H1 (cell line): ENCODE measurements at regions not wholly inside any gene's neighbourhood (a gene's known extent, or its start where the extent isn't known, plus 50 kb on each side); places are given as distances from the start of the nearest gene placed in this dataset.

Experiments
- CTCF ChIA-PET: fragments of 300-600 bp; sonication (Branson Sonifier 250); formaldehyde crosslinking; loops from one replicate; lab custom pipeline; 2021; ENCODE audit not compliant: partially characterized antibody; lab: Charles Lee
- POLR2A ChIA-PET: fragments of 300-600 bp; sonication (Branson Sonifier 250); formaldehyde crosslinking; loops from one replicate; lab custom pipeline; 2021; ENCODE audit warnings: inconsistent platforms; ENCODE audit not compliant: partially characterized antibody; lab: Charles Lee
- DNase-seq, 2 experiments: peaks; one replicate each; pipeline versions ENCODE4 v3.0.0 to v3.0.0-alpha.2; 2010 to 2022; ENCODE audit warnings: low spot score in 2 of 2, low read depth in 1 of 2, mixed read lengths in 1 of 2
- FAIRE-seq: peaks from 2 replicates; lab custom pipeline; 2011; peaks lifted over from hg19 to GRCh38; lab: Jason Lieb, UNC
- H2AFZ ChIP-seq: 2 replicates; pipeline ENCODE4 v1.8.1; 2012; ENCODE audit warnings: low read length, inconsistent platforms
- H2AK5ac ChIP-seq: 2 replicates; pipeline ENCODE4 v1.6.1; 2013; ENCODE audit warnings: low read depth, low read length
- H2BK120ac ChIP-seq: replicated peaks from 2 replicates; pipeline ENCODE3; 2013; ENCODE audit warnings: low read depth, low read length, inconsistent platforms
- H2BK12ac ChIP-seq: 2 replicates; pipeline ENCODE4 v1.6.1; 2013; ENCODE audit warnings: low read depth, low read length
- H2BK15ac ChIP-seq: 2 replicates; pipeline ENCODE4 v1.6.1; 2013; ENCODE audit warnings: low read length
- H2BK20ac ChIP-seq: 2 replicates; pipeline ENCODE4 v1.6.1; 2013; ENCODE audit warnings: low read length
- H2BK5ac ChIP-seq: 2 replicates; pipeline ENCODE4 v1.6.1; 2013; ENCODE audit warnings: low read depth, low read length
- H3K14ac ChIP-seq: 2 replicates; pipeline ENCODE4 v1.6.1; 2013; ENCODE audit warnings: inconsistent platforms; ENCODE audit not compliant: insufficient read length
- H3K18ac ChIP-seq: 2 replicates; pipeline ENCODE4 v1.6.1; 2013; ENCODE audit warnings: low read length; ENCODE audit errors: extremely low read depth
- H3K23ac ChIP-seq: 2 replicates; pipeline ENCODE4 v1.6.1; 2013; ENCODE audit warnings: inconsistent platforms; ENCODE audit not compliant: insufficient read length
- H3K23me2 ChIP-seq: 2 replicates; pipeline ENCODE4 v1.6.1; 2013; ENCODE audit warnings: low read depth, low read length
- H3K27ac ChIP-seq: 2 replicates; pipeline ENCODE4 v1.6.1; 2011; ENCODE audit warnings: low read depth, low read length, inconsistent platforms
- H3K27me3 ChIP-seq, 4 experiments: replicated peaks in 1 of 4; 1 replicate in 1 of 4; 2 replicates in 3 of 4; pipeline versions ENCODE4 v1.6.1 to v1.8.1; 2011 to 2013; ENCODE audit warnings: low read length in 3 of 4, mild to moderate bottlenecking in 3 of 4, inconsistent platforms in 2 of 4, mixed read lengths in 2 of 4, moderate library complexity in 1 of 4; ENCODE audit not compliant: control insufficient read depth in 3 of 4, insufficient read depth in 3 of 4; ENCODE audit errors: extremely low read depth in 1 of 4
- H3K36me3 ChIP-seq, 4 experiments: 2 replicates each; pipeline versions ENCODE4 v1.6.1 to v1.8.1; 2011 to 2013; ENCODE audit warnings: mild to moderate bottlenecking in 4 of 4, low read length in 3 of 4, moderate library complexity in 2 of 4, control low read depth in 1 of 4, inconsistent platforms in 1 of 4; ENCODE audit not compliant: insufficient read depth in 4 of 4, control insufficient read depth in 2 of 4
- H3K4ac ChIP-seq: replicated peaks from 2 replicates; pipeline ENCODE3; 2013; ENCODE audit warnings: low read length, low read depth, mixed read lengths, inconsistent platforms; ENCODE audit not compliant: insufficient read length
- H3K4me1 ChIP-seq, 4 experiments: replicated peaks in 1 of 4; 1 replicate in 1 of 4; 2 replicates in 3 of 4; pipeline versions ENCODE4 v1.6.1 to v1.8.1; 2011 to 2013; ENCODE audit warnings: low read length in 3 of 4, inconsistent platforms in 2 of 4, mixed read lengths in 1 of 4; ENCODE audit not compliant: insufficient read depth in 4 of 4, control insufficient read depth in 3 of 4
- H3K4me2 ChIP-seq, 2 experiments: 2 replicates each; pipeline versions ENCODE4 v1.6.1 to v1.8.1; 2011 to 2013; ENCODE audit warnings: low read depth in 2 of 2, low read length in 2 of 2, control low read depth in 1 of 2, inconsistent platforms in 1 of 2, mild to moderate bottlenecking in 1 of 2; ENCODE audit not compliant: insufficient read depth in 1 of 2
- H3K4me3 ChIP-seq, 4 experiments: fragments of 200-600, 300-600 bp in 1 of 4; sonication (generic), shearing (Covaris generic), sonication (Bioruptor Twin) in 1 of 4; 2 replicates each; pipeline versions ENCODE4 v1.5.1 to v1.8.1; 2011 to 2016; ENCODE audit warnings: low read length in 4 of 4, low read depth in 3 of 4, control low read depth in 2 of 4, inconsistent platforms in 2 of 4, mild to moderate bottlenecking in 2 of 4, mixed read lengths in 1 of 4, moderate library complexity in 1 of 4; ENCODE audit not compliant: insufficient read depth in 2 of 4; ENCODE audit errors: extremely low read depth in 1 of 4
- H3K56ac ChIP-seq: replicated peaks from 2 replicates; pipeline ENCODE3; 2013; ENCODE audit warnings: low read depth, mild to moderate bottlenecking, mixed read lengths, low read length, inconsistent platforms; ENCODE audit not compliant: insufficient read length
- H3K79me1 ChIP-seq: 2 replicates; pipeline ENCODE4 v1.6.1; 2013; ENCODE audit warnings: low read depth, low read length, control low read depth
- H3K79me2 ChIP-seq, 2 experiments: 2 replicates each; pipeline versions ENCODE4 v1.6.1 to v1.8.1; 2012 to 2013; ENCODE audit warnings: low read length in 2 of 2, mild to moderate bottlenecking in 2 of 2, inconsistent platforms in 1 of 2; ENCODE audit not compliant: insufficient read depth in 2 of 2, control insufficient read depth in 1 of 2
- H3K9ac ChIP-seq, 4 experiments: replicated peaks in 1 of 4; 1 replicate in 1 of 4; 2 replicates in 3 of 4; pipeline versions ENCODE4 v1.6.1 to v1.8.1; 2011 to 2013; ENCODE audit warnings: low read depth in 3 of 4, low read length in 3 of 4, control low read depth in 2 of 4, mild to moderate bottlenecking in 2 of 4, moderate library complexity in 2 of 4, inconsistent platforms in 1 of 4; ENCODE audit errors: extremely low read depth in 1 of 4
- H3K9me3 ChIP-seq, 2 experiments: 2 replicates each; pipeline versions ENCODE4 v1.6.1 to v1.8.1; 2012 to 2013; ENCODE audit warnings: mild to moderate bottlenecking in 2 of 2, moderate library complexity in 2 of 2, control low read depth in 1 of 2, inconsistent platforms in 1 of 2, low read depth in 1 of 2, low read length in 1 of 2, mixed read lengths in 1 of 2; ENCODE audit not compliant: insufficient read depth in 2 of 2
- H4K20me1 ChIP-seq, 2 experiments: replicated peaks in 1 of 2; 2 replicates each; pipeline versions ENCODE3 to v1.8.1; 2011 to 2013; ENCODE audit warnings: inconsistent platforms in 2 of 2, low read length in 2 of 2, mild to moderate bottlenecking in 1 of 2; ENCODE audit not compliant: insufficient read depth in 2 of 2, control insufficient read depth in 1 of 2
- H4K5ac ChIP-seq: 2 replicates; pipeline ENCODE4 v1.6.1; 2013; ENCODE audit warnings: low read length, low read depth, mixed read lengths, inconsistent platforms; ENCODE audit not compliant: insufficient read length
- H4K8ac ChIP-seq: 2 replicates; pipeline ENCODE4 v1.8.0; 2013; ENCODE audit warnings: mild to moderate bottlenecking, moderate library complexity, low read length, inconsistent platforms; ENCODE audit not compliant: insufficient read depth; ENCODE audit errors: extremely low read depth
- H4K91ac ChIP-seq: replicated peaks from 2 replicates; pipeline ENCODE3; 2013; ENCODE audit warnings: low read length, mixed read lengths, inconsistent platforms; ENCODE audit not compliant: insufficient read length
- ASH2L ChIP-seq: fragments of 200-600, 300-600 bp; sonication (generic); IDR thresholded peaks from one replicate; pipeline ENCODE4 v1.7.1; 2017; ENCODE audit warnings: low read length
- HDAC6 ChIP-seq: IDR thresholded peaks from one replicate; pipeline ENCODE4 v1.7.1; 2012; ENCODE audit warnings: low read depth, mild to moderate bottlenecking, inconsistent platforms, low read length, moderate library complexity
- KDM1A ChIP-seq: fragments of 200-600, 300-600 bp; sonication (generic); IDR thresholded peaks from 2 replicates; pipeline ENCODE4 v1.7.1; 2016; ENCODE audit warnings: mild to moderate bottlenecking, low read length, borderline replicate concordance
- SRF ChIP-seq: IDR thresholded peaks from 2 replicates; pipeline ENCODE4 v1.6.1; 2011; ENCODE audit warnings: mild to moderate bottlenecking, low read depth, low read length, moderate library complexity
- WGBS, 2 experiments: shearing (Covaris generic) in 1 of 2; methylation state at CpG; one replicate each; pipeline versions ENCODE4 v1.1.6 to v1.1.7; 2013 to 2015; ENCODE audit warnings: low lambda C conversion rate in 2 of 2, mixed read lengths in 2 of 2, inconsistent platforms in 1 of 2, low coverage in 1 of 2, missing lambda C conversion rate in 1 of 2; ENCODE audit not compliant: insufficient replicate concordance in 2 of 2, insufficient coverage in 1 of 2, insufficient read length in 1 of 2; ENCODE audit errors: extremely low coverage in 1 of 2, missing lambda C conversion rate in 1 of 2; 5-methylcytosine and 5-hydroxymethylcytosine counted together
- TF ChIP-seq, protein P1 (sequence below): IDR thresholded peaks from 2 replicates; pipeline ENCODE4 v1.6.1; 2012; ENCODE audit warnings: inconsistent platforms

DNA sequence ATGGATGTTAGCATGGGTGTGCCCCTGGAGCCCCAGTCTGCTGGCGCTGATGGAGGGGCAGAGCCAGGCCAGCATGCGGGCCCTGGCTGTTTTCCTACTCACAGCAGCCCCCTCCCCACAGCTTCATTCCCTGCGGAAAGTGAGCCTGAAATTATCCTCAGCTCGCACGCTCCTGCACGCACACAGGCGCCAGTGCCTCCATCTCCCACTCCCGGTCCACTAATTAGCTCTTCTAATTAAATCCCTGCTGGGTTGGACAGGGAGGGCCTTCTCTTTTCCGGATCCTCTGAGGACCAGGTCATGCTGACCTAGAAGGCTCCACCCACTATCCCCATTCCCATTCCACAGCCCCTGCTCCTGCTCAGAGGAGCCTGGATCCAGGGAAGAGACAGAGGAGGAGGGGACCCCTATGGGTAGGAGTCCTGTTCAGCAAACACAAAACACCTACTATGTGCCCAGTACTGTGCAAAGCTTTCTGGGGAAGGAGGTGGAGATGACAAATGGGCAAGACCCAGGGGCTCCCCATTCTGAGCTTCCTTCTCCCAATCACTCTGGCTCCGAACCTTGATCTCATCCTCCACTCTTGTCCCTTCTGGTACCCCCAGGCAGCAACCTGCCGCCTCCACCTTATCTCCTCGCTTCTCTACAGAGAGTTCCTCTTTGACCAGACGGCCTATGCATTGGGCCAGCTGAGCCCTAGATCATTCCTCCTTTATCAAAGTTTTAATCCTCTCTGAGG, 70.2 kb upstream of the CCDC167 start:
- Histone ChIP-seq H3K36me3 (no peaks in the 10 kb centered on the region), H3K56ac (no peak overlapping the region), H3K9ac (no peak overlapping the region), H3K27me3 (no peaks in the 10 kb centered on the region; a peak in 2 of 7 replicates), H3K27ac (no peak overlapping the region), H4K20me1 (no peaks in the 10 kb centered on the region), H3K4me3 (no peak overlapping the region), H2BK15ac (no peak overlapping the region), H3K4ac (no peak overlapping the region), H3K18ac (no peak overlapping the region), H4K5ac (no peak overlapping the region), H2BK20ac (no peak overlapping the region), H3K79me1 (no peaks in the 10 kb centered on the region), H2BK120ac (no peak overlapping the region), H2BK12ac (no peak overlapping the region), H2AK5ac (peak overlapping the region; percentile 91), H3K9me3 (no peaks in the 10 kb centered on the region), H3K4me2 (no peak overlapping the region), H3K23me2 (peaks cover 8% of the 10 kb centered on the region), H4K91ac (peak overlapping the region; percentile 67), H3K23ac (no peak overlapping the region), H3K79me2 (no peaks in the 10 kb centered on the region), H4K8ac (no peak overlapping the region), H2BK5ac (no peak overlapping the region), H3K4me1 (peaks cover 2 to 8% (median 3%) of the 10 kb centered on the region in 4 experiments; a peak in 6 of 7 replicates), H3K14ac (no peak overlapping the region), H2AFZ (0 out of 2 replicates have a peak overlapping the region, but pooled peaks have one; percentile 55)
- ChIA-PET POLR2A (interaction anchor here (1.1 to 1.5 kb wide), 2 partner anchors 89 to 135 kb away, joined by 3 to 4 read pairs; no protein-coding TSS in a partner anchor), CTCF (interaction anchor here (0.6 to 11.7 kb wide), 15 partner anchors 8 to 639 kb away, joined by 3 to 163 read pairs (median 5); no protein-coding TSS in a partner anchor)
- TF ChIP-seq ASH2L (no peak), SRF (no peak), HDAC6 (no peak), KDM1A (no peak)
- TF ChIP-seq, protein P1, sequence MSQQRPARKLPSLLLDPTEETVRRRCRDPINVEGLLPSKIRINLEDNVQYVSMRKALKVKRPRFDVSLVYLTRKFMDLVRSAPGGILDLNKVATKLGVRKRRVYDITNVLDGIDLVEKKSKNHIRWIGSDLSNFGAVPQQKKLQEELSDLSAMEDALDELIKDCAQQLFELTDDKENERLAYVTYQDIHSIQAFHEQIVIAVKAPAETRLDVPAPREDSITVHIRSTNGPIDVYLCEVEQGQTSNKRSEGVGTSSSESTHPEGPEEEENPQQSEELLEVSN: no peak
- 91% methylated on average over 13 of the region's 13 CpGs; no CpG with 5 or more reads in 1 of the 2 experiments for WGBS, 2 experiments
- DNase-seq (no peak), FAIRE-seq (no peak)
